Smooth muscle cell (in vitro differentiated cells): ENCODE measurements at regions not wholly inside any gene's neighbourhood (a gene's known extent, or its start where the extent isn't known, plus 50 kb on each side); places are given as distances from the start of the nearest gene placed in this dataset.

Source experiments
- DNase-seq: peaks from one replicate; lab custom pipeline; 2025; ENCODE audit not compliant: unreplicated experiment; lab: John Stamatoyannopoulos, UW
- H2AFZ ChIP-seq: fragments of 200-600 bp; sonication (generic); 2 replicates; pipeline ENCODE4 v1.6.0; 2016; ENCODE audit warnings: antibody characterized with exemption, low read depth, mild to moderate bottlenecking
- H3F3A ChIP-seq: fragments of 200-600 bp; sonication (generic); 2 replicates; pipeline ENCODE4 v1.6.0; 2017; ENCODE audit warnings: antibody characterized with exemption, low read depth
- H3K27ac ChIP-seq: fragments of 200-600 bp; sonication (generic); 2 replicates; pipeline ENCODE4 v1.5.1; 2016; ENCODE audit warnings: low read depth, mild to moderate bottlenecking
- H3K27me3 ChIP-seq: fragments of 200-600 bp; sonication (generic); 2 replicates; pipeline ENCODE4 v1.6.1; 2016; ENCODE audit warnings: low read depth, mild to moderate bottlenecking
- H3K36me3 ChIP-seq: fragments of 200-600 bp; sonication (generic); 2 replicates; pipeline ENCODE4 v1.5.1; 2016; ENCODE audit warnings: low read depth
- H3K4me1 ChIP-seq: fragments of 200-600 bp; sonication (generic); 2 replicates; pipeline ENCODE4 v1.5.1; 2016; ENCODE audit warnings: low read depth
- H3K4me2 ChIP-seq: fragments of 200-600 bp; sonication (generic); 2 replicates; pipeline ENCODE4 v1.6.0; 2016; ENCODE audit warnings: mild to moderate bottlenecking
- H3K4me3 ChIP-seq: fragments of 200-600 bp; sonication (generic); 2 replicates; pipeline ENCODE4 v1.5.1; 2016; ENCODE audit warnings: mild to moderate bottlenecking
- H3K79me2 ChIP-seq: fragments of 200-600 bp; sonication (generic); 2 replicates; pipeline ENCODE4 v1.6.0; 2016; ENCODE audit warnings: low read depth, mild to moderate bottlenecking
- H3K9ac ChIP-seq: fragments of 200-600 bp; sonication (generic); 2 replicates; pipeline ENCODE4 v1.6.0; 2016; ENCODE audit warnings: low read depth
- H3K9me3 ChIP-seq: fragments of 200-600 bp; sonication (generic); replicated peaks from 2 replicates; pipeline ENCODE4 v1.5.1; 2016; ENCODE audit warnings: low read depth
- H4K20me1 ChIP-seq: fragments of 200-600 bp; sonication (generic); 2 replicates; pipeline ENCODE4 v1.6.0; 2016; ENCODE audit warnings: low read depth
- CTCF ChIP-seq: fragments of 200-600 bp; sonication (generic); IDR thresholded peaks from 2 replicates; pipeline ENCODE4 v1.5.1; 2017; ENCODE audit warnings: borderline replicate concordance, mild to moderate bottlenecking, antibody characterized with exemption; ENCODE audit not compliant: insufficient read depth, poor library complexity, severe bottlenecking
- WGBS: methylation state at CpG from one replicate; pipeline ENCODE4 v1.1.7; 2016; ENCODE audit warnings: low lambda C conversion rate; 5-methylcytosine and 5-hydroxymethylcytosine counted together

- Histone ChIP-seq H3K4me3 (no peak overlapping the region), H3K4me1 (no peaks in the 10 kb centered on the region), H4K20me1 (no peaks in the 10 kb centered on the region), H3K9ac (no peak overlapping the region), H3K4me2 (no peak overlapping the region), H3K27ac (no peak overlapping the region), H2AFZ (no peak overlapping the region), H3K36me3 (no peaks in the 10 kb centered on the region), H3K79me2 (no peaks in the 10 kb centered on the region), H3K27me3 (no peaks in the 10 kb centered on the region), H3F3A (no peaks in the 10 kb centered on the region), H3K9me3 (no peaks in the 10 kb centered on the region)
- DNase-seq = no peak
- 43% methylated on average over 10 of the region's 10 CpGs for WGBS
- no peak for TF ChIP-seq CTCF
Measured at GRCh38 chr20:62548471-62548870, 72.7 kb upstream of the GATA5 start.

- DNase-seq = no peak
- Histone ChIP-seq H3K4me2 (no peak overlapping the region), H3K27ac (no peak overlapping the region), H3K27me3 (no peaks in the 10 kb centered on the region), H3K79me2 (no peaks in the 10 kb centered on the region), H3K9me3 (no peaks in the 10 kb centered on the region), H2AFZ (no peak overlapping the region), H3K9ac (no peak overlapping the region), H3F3A (no peaks in the 10 kb centered on the region), H3K4me1 (no peaks in the 10 kb centered on the region), H3K4me3 (no peak overlapping the region), H3K36me3 (no peaks in the 10 kb centered on the region), H4K20me1 (no peaks in the 10 kb centered on the region)
- TF ChIP-seq CTCF = no peak
- 90% methylated on average over 13 of the region's 13 CpGs for WGBS
Measured at GRCh38 chr20:62549029-62549428, 73.2 kb upstream of the GATA5 start.

- Histone ChIP-seq H3F3A (no peaks in the 10 kb centered on the region), H3K9me3 (no peaks in the 10 kb centered on the region), H2AFZ (no peak overlapping the region), H3K4me1 (no peaks in the 10 kb centered on the region), H3K27ac (no peak overlapping the region), H3K36me3 (no peaks in the 10 kb centered on the region), H3K27me3 (no peaks in the 10 kb centered on the region), H3K4me3 (no peak overlapping the region), H3K4me2 (peak overlapping the region; percentile 91), H4K20me1 (no peaks in the 10 kb centered on the region), H3K79me2 (no peaks in the 10 kb centered on the region), H3K9ac (no peak overlapping the region)
- 78% methylated on average over 22 of the region's 22 CpGs for WGBS
- TF ChIP-seq CTCF = no peak
- DNase-seq = no peak
Measured at GRCh38 chr20:62549499-62550086, 73.8 kb upstream of the GATA5 start.

GRCh38 chr20:62550087-62550632, 74.4 kb upstream of the GATA5 start:
- peak overlapping the region; percentile 56 for H3K4me3 ChIP-seq
- H3K79me2 ChIP-seq = no peaks in the 10 kb centered on the region
- no peaks in the 10 kb centered on the region for H3K9me3 ChIP-seq
- H3K4me1 ChIP-seq = no peaks in the 10 kb centered on the region
- no peak for DNase-seq
- H3K4me2 ChIP-seq = peak overlapping the region; percentile 91
- no peaks in the 10 kb centered on the region for H3K27me3 ChIP-seq
- WGBS = 16% methylated on average over 6 of the region's 32 CpGs
- no peak overlapping the region for H2AFZ ChIP-seq
- H4K20me1 ChIP-seq = no peaks in the 10 kb centered on the region
- H3K27ac ChIP-seq = no peak overlapping the region
- H3K36me3 ChIP-seq = no peaks in the 10 kb centered on the region
- no peak overlapping the region for H3K9ac ChIP-seq
- H3F3A ChIP-seq = no peaks in the 10 kb centered on the region
- no peak for TF ChIP-seq CTCF
